Activated T-cell treated with anti-CD3 and anti-CD28 coated beads, Interleukin-2, amount 50 U/mL, for 4 hours (primary cell): ENCODE measurements at regions not wholly inside any gene's neighbourhood (a gene's known extent, or its start where the extent isn't known, plus 50 kb on each side); places are given as distances from the start of the nearest gene placed in this dataset.
"Not testable (repeated sequence)": the region's sequence is repeated elsewhere in the genome, so short reads cannot be mapped to it uniquely, and the experiment has no call there.

Experiments
- ATAC-seq, 2 donors: fragments of 200-7000 bp; cut with Tn5 transposase; one replicate each; pipeline ENCODE4 v1.10.0; 2021
- DNase-seq: peaks from one replicate; pipeline ENCODE4 v3.0.0-alpha.2; 2020
- H3K27me3 Mint-ChIP-seq: one replicate; pipeline ENCODE4 v1.8.0; 2021; ENCODE audit warnings: low read depth, mixed read lengths
- H3K36me3 Mint-ChIP-seq: one replicate; pipeline ENCODE4 v1.8.0; 2022; ENCODE audit warnings: mixed read lengths; ENCODE audit not compliant: insufficient read depth
- H3K4me1 Mint-ChIP-seq: one replicate; pipeline ENCODE4 v1.8.0; 2021; ENCODE audit warnings: low read depth, mixed read lengths
- H3K4me3 Mint-ChIP-seq: one replicate; pipeline ENCODE4 v1.8.0; 2021; ENCODE audit warnings: mild to moderate bottlenecking, moderate library complexity, mixed read lengths
- H3K9me3 Mint-ChIP-seq: one replicate; pipeline ENCODE4 v1.8.0; 2021; ENCODE audit warnings: mixed read lengths

DNA sequence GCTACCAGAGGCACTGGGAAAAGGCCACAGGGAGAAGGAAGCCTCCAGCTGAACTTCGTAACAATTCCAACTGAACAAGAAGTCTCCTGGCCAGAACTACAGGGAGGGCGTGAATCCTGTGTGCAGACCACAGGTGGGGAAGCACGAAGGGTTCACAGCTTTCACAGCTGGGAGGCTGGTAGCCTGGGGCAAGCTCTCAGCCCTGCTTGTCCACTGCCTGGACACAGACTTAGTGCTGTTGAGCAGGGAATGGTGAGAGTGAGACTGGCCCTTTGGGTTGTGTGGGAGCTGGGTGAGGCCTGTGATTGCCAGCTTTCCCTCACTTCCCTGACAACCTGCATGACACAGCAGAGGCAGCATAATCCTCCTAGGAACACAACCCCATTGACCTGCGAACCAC lies 52.1 kb upstream of the TMEM45B start:
- H3K4me1 Mint-ChIP-seq, H3K36me3 Mint-ChIP-seq, H3K4me3 Mint-ChIP-seq, ATAC-seq, H3K27me3 Mint-ChIP-seq, DNase-seq, H3K9me3 Mint-ChIP-seq: not testable (repeated sequence)

GRCh38 chr11:129764204-129764603 lies 51.4 kb upstream of the TMEM45B start:
- not testable (repeated sequence) for H3K9me3 Mint-ChIP-seq, H3K4me1 Mint-ChIP-seq, H3K4me3 Mint-ChIP-seq, DNase-seq, ATAC-seq, H3K27me3 Mint-ChIP-seq, H3K36me3 Mint-ChIP-seq
